Heart left ventricle (tissue), 16 donors: ENCODE measurements at regions not wholly inside any gene's neighbourhood (a gene's known extent, or its start where the extent isn't known, plus 50 kb on each side); places are given as distances from the start of the nearest gene placed in this dataset.

Source experiments
- ATAC-seq, 4 donors: fragments of 200-7000 bp; cut with Tn5 transposase; one replicate each; pipeline ENCODE4 v1.9.1; 2020 to 2022; ENCODE audit warnings: moderate library complexity in 4 of 4, mild to moderate bottlenecking in 3 of 4, moderate number of reproducible peaks in 1 of 4
- DNase-seq, 5 donors: peaks; one replicate each; pipeline ENCODE4 v3.0.0-alpha.2; 2020
- H3K27ac ChIP-seq, 12 donors: fragments of 200-600 bp; sonication (generic) in 4 of 12; one replicate each; pipeline versions ENCODE4 v1.5.0 to v1.8.0; 2016 to 2022; ENCODE audit warnings: mild to moderate bottlenecking in 2 of 12
- H3K27me3 ChIP-seq, 9 donors: fragments of 200-600 bp; sonication (generic) in 2 of 9; one replicate each; pipeline versions ENCODE4 v1.5.1 to v1.8.0; 2016 to 2022; ENCODE audit warnings: mild to moderate bottlenecking in 3 of 9
- H3K36me3 ChIP-seq, 9 donors: fragments of 200-600 bp; sonication (generic) in 2 of 9; one replicate each; pipeline versions ENCODE4 v1.5.0 to v1.8.0; 2018 to 2022; ENCODE audit warnings: mild to moderate bottlenecking in 2 of 9
- H3K4me1 ChIP-seq, 12 donors: fragments of 200-600 bp; sonication (generic) in 4 of 12; one replicate each; pipeline versions ENCODE4 v1.5.0 to v1.8.0; 2016 to 2022; ENCODE audit warnings: mild to moderate bottlenecking in 3 of 12
- H3K4me3 ChIP-seq, 12 donors: fragments of 200-600 bp; sonication (generic) in 4 of 12; one replicate each; pipeline versions ENCODE4 v1.5.0 to v1.8.0; 2017 to 2022; ENCODE audit warnings: mild to moderate bottlenecking in 9 of 12, moderate library complexity in 4 of 12
- H3K9me3 ChIP-seq, 12 donors: fragments of 200-600 bp; sonication (generic) in 4 of 12; one replicate each; pipeline versions ENCODE4 v1.5.0 to v1.8.0; 2016 to 2022; ENCODE audit warnings: mild to moderate bottlenecking in 1 of 12
- CTCF ChIP-seq, 12 donors: fragments of 200-600 bp; sonication (generic) in 4 of 12; IDR thresholded peaks; one replicate each; pipeline versions ENCODE4 v1.5.0 to v1.8.0; 2018 to 2022; ENCODE audit warnings: antibody characterized with exemption in 12 of 12, mild to moderate bottlenecking in 5 of 12
- POLR2A ChIP-seq, 2 donors: fragments of 450-650 bp; IDR thresholded peaks; one replicate each; pipeline ENCODE4 v1.6.1; 2017; ENCODE audit warnings: antibody characterized with exemption in 2 of 2, mild to moderate bottlenecking in 2 of 2, moderate library complexity in 2 of 2
- WGBS, 4 donors: extraction: QIAGEN DNeasy Blood & Tissue Kit in 2 of 4; methylation state at CpG; one replicate each; pipeline versions ENCODE4 v1.1.5 to v1.1.7; 2013 to 2018; 5-methylcytosine and 5-hydroxymethylcytosine counted together
- intact Hi-C, 10 donors: fragments of 100-400 bp; cut with DNase I; formaldehyde crosslinking; loops; one replicate each; pipeline versions ENCODE4 v1.11.1 to v1.14.2; 2022
- donor health status: ischemic (EF 13 %, LVEDD 7.1; RV severe dilation, severe dysfunction).
- donor health status: healthy with polysubstance abuse.
- donor health status: DM: no; HTN: yes; CAD: no.
- donor health status: DM: no; HTN: no; CAD: no.
- donor health status: ischemic (EF 25% LVEDD 6.9; RV normal size, moderate dysfunction).
- donor health status: ischemic (EF 25% LVEDD 5.7; RV mildly dilated, moderate dysfunction).
- donor health status: healthy.
- donor health status: DM: yes; HTN: yes; CAD: no.
- donor health status: ischemic (EF 35%, LVEDD 5.7; RV mildly dilated, moderate dysfunction).
- donor health status: nonischemic (EF 11% LVEDD 7.7; RV severe dilation, severe dysfunction).
- donor health status: DM: yes; HTN: yes; CAD: no.
- donor health status: PGD.
- donor health status: ischemic (EF 29% LVEDD 5.4; RV normal size, mild dysfunction).
- donor health status: nonischemic (EF 23%, LVEDD 6.1; RV moderate dilation, normal function).

DNA sequence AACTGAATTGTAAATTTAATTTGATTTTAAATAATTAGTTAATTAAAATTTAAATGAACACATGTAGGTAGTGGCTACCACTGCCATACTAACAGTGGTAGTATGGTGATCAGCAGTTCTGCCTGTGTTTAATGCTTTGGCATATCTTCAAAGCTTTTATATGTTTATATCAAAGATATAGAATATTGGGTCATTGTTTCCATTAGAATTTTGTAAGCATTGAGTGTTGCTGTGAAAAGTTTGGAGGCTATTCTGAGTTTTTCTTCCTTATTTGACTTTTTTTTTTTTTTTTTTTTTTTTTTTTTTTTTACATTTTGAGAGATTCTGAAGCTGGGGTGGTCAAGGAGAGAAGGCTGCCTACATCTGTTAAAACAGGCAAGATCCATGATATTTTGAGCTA is 134.2 kb downstream of the SPATA31D1 start:
- Histone ChIP-seq H3K27me3 (no peaks in the 10 kb centered on the region), H3K4me3 (no peak overlapping the region), H3K9me3 (no peaks in the 10 kb centered on the region), H3K4me1 (no peaks in the 10 kb centered on the region), H3K27ac (no peak overlapping the region), H3K36me3 (no peaks in the 10 kb centered on the region)
- ATAC-seq (no peak), DNase-seq (no peak)
- intact Hi-C loops, result loop anchor here in 1 of 10 donors (5.0 kb wide), 1 partner anchor 370 kb away; no protein-coding TSS in a partner anchor
- no peak for TF ChIP-seq POLR2A (IDR thresholded peaks at IDR 0.05)
- TF ChIP-seq CTCF (IDR thresholded peaks at IDR 0.05), result no peak

GRCh38 chr9:82124090-82124489 is 135.5 kb downstream of the SPATA31D1 start:
- no peaks in the 10 kb centered on the region for H3K36me3 ChIP-seq
- no peaks in the 10 kb centered on the region for H3K27me3 ChIP-seq
- H3K9me3 ChIP-seq, result no peaks in the 10 kb centered on the region
- no peak overlapping the region for H3K4me3 ChIP-seq
- no peak for TF ChIP-seq CTCF (IDR thresholded peaks at IDR 0.05)
- TF ChIP-seq POLR2A (IDR thresholded peaks at IDR 0.05), result no peak
- 88 to 91% (median 89%) methylated on average over 3 of the region's 3 CpGs for WGBS, 4 donors
- intact Hi-C loops, result loop anchor here in 1 of 10 donors (5.0 kb wide), 1 partner anchor 372 kb away; no protein-coding TSS in a partner anchor
- ATAC-seq (no peak), DNase-seq (no peak)
- H3K4me1 ChIP-seq, result no peaks in the 10 kb centered on the region
- H3K27ac ChIP-seq, result no peak overlapping the region

GRCh38 chr9:82126256-82126655 is 137.7 kb downstream of the SPATA31D1 start:
- no peak for ATAC-seq
- Histone ChIP-seq H3K27ac (no peak overlapping the region), H3K27me3 (no peaks in the 10 kb centered on the region), H3K36me3 (no peaks in the 10 kb centered on the region), H3K9me3 (no peaks in the 10 kb centered on the region), H3K4me1 (no peaks in the 10 kb centered on the region), H3K4me3 (no peak overlapping the region)
- no peak for DNase-seq
- intact Hi-C loops, result loop anchor here in 1 of 10 donors (5.0 kb wide), 1 partner anchor 49 kb away; no protein-coding TSS in a partner anchor
- WGBS, 4 donors, result 34 to 55% (median 45%) methylated on average over 3 of the region's 3 CpGs
- no peak for TF ChIP-seq POLR2A (IDR thresholded peaks at IDR 0.05)
- no peak for TF ChIP-seq CTCF (IDR thresholded peaks at IDR 0.05)

- intact Hi-C loops, result loop anchor here in 1 of 10 donors (5.0 kb wide), 1 partner anchor 50 kb away; no protein-coding TSS in a partner anchor
- H3K27me3 ChIP-seq, result no peaks in the 10 kb centered on the region
- WGBS, 4 donors, result 80 to 91% (median 87%) methylated on average over 2 of the region's 2 CpGs
Observed at GRCh38 chr9:82127465-82127864, 138.9 kb downstream of the SPATA31D1 start.

More at GRCh38 chr9:82127465-82127864, 138.9 kb downstream of the SPATA31D1 start:
- no peak for DNase-seq
- Histone ChIP-seq H3K4me3 (no peak overlapping the region), H3K27ac (no peak overlapping the region), H3K36me3 (no peaks in the 10 kb centered on the region), H3K4me1 (no peaks in the 10 kb centered on the region), H3K9me3 (no peaks in the 10 kb centered on the region)
- TF ChIP-seq POLR2A (IDR thresholded peaks at IDR 0.05), result no peak
- no peak for TF ChIP-seq CTCF (IDR thresholded peaks at IDR 0.05)
- ATAC-seq, result no peak
